ENCODE measurements at regions not wholly inside any gene's neighbourhood (a gene's known extent, or its start where the extent isn't known, plus 50 kb on each side); places are given as distances from the start of the nearest gene placed in this dataset.

DNA sequence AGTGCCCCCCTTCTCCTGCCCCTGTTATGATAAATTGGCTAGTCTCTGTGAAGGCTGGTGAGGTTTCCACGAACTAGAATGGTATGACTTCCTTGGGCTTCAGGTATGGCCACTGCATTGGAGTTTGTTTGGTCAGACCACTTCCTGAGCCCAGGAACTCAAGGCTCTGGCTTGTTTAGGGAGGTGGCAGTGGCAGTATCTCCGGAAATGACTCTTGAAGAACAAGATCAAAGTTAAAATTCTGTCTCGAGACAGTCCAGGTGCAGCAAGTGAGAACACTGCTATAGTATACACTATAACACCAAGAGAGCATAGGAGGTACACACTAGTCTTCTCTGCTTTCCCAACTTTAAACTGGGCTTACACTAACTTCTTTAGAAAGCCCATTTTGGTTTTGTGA is 309.1 kb downstream of the KLF12 start:
- H3K4me3 Mint-ChIP-seq, result peak overlapping the region in 2 of 3 donors; percentile 10 to 12
- peak in 1 of 35 experiments; percentile 26 for DNase-seq
- POLR2A ChIA-PET, result interaction anchor here in 1 of 2 donors (0.6 kb wide), 1 partner anchor 36 kb away, joined by 4 read pairs; no protein-coding TSS in a partner anchor

DNA sequence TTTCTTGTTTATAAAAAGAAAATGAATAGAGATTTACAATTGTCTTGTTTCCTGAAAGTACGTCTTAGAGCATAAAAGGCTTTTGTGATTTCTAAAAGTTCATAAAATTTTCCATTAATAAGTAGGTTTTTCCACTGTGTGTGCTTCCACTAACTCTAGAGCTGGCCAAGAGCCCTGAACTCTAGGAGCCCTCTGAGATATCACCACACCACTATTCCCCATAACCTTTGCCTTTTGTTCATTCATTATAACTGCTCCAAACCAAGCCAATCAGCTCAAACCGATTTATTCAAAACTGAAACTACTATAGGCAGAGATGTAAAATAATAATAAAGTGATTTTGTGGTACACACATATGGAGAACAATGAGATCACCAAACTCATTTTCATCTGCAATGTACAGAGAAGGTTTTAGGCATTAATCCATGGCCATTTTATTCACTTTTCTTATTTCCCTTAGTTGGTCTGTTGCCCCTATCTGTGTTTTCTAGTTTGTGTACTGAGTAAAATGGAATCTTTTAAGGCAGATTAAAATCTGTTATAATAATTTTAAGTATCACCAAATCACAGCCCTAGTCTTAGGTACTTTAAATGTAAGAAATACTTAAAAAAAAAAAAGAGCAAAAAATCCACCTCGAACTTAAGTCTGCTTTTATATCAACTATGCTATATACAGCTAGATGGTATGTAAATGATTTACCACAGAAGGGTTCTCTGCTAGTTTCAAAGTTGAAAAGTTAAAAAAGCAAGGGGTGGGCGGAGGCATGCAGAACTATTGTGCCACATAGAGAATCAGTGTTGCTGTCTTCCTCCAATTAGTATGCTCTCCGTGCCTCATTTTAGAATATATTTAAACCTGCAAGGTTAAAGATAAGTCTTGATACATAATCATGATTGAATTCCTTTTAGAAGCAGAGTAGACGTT is 311.3 kb downstream of the KLF12 start:
- H3K9me3 ChIP-seq, result no peaks in the 10 kb centered on the region
- Mint-ChIP-seq H3K36me3 (peaks cover 36% of the 10 kb centered on the region), H3K4me1 (peaks cover 67 to 72% (median 71%) of the 10 kb centered on the region in 3 donors), H3K9me3 (no peaks in the 10 kb centered on the region), H3K27ac (peak overlapping the region; percentile 8), H3K4me3 (no peak overlapping the region), H3K27me3 (no peaks in the 10 kb centered on the region)
- WGBS (ENCODE audit: insufficient coverage), result 100% methylated on average over 1 of the region's 6 CpGs
- ATAC-seq (replicated peaks in 1 of 4) (no peak), DNase-seq (no peak)
- H3K27ac ChIP-seq (ENCODE audit: low read length), result no peak overlapping the region
- CTCF ChIA-PET, result no interaction called here
- H3K27me3 ChIP-seq (replicated peaks in 1 of 2; ENCODE audit: control insufficient read depth in 2 of 2, extremely low read depth in 1 of 2, insufficient read depth in 2 of 2, low read length in 1 of 2), result no peaks in the 10 kb centered on the region
- H3K36me3 ChIP-seq (ENCODE audit: control insufficient read depth in 2 of 2, extremely low read depth in 1 of 2, insufficient read depth in 1 of 2, low read length in 1 of 2), result peaks cover 0 to 12% of the 10 kb centered on the region in 2 donors
- POLR2A ChIA-PET, result interaction anchor here (0.6 kb wide), 2 partner anchors 52 to 630 kb away, joined by 3 to 4 read pairs; no protein-coding TSS in a partner anchor
- no peak overlapping the region for H3K4me3 ChIP-seq (ENCODE audit: control insufficient read depth in 1 of 2, extremely low read depth in 1 of 2, low read length in 1 of 2)
- peaks cover 2 to 11% of the 10 kb centered on the region in 2 experiments for H3K4me1 ChIP-seq (ENCODE audit: control insufficient read depth in 1 of 2, extremely low read depth in 1 of 2, insufficient read depth in 2 of 2, low read length in 2 of 2)

More for the DNA sequence above, 309.1 kb downstream of the KLF12 start:
- H3K27me3 ChIP-seq (replicated peaks in 1 of 2; ENCODE audit: control insufficient read depth in 2 of 2, extremely low read depth in 1 of 2, insufficient read depth in 2 of 2, low read length in 1 of 2), result no peaks in the 10 kb centered on the region
- 40% methylated on average over 1 of the region's 3 CpGs for WGBS (ENCODE audit: insufficient coverage)
- H3K27ac Mint-ChIP-seq, result peak overlapping the region; percentile 2 to 72
- no peaks in the 10 kb centered on the region for H3K9me3 Mint-ChIP-seq
- CTCF ChIA-PET, result interaction anchor here in 1 of 2 donors (1.1 kb wide), 1 partner anchor 21 kb away, joined by 3 read pairs; no protein-coding TSS in a partner anchor
- H3K36me3 Mint-ChIP-seq, result peaks cover 19% of the 10 kb centered on the region
- H3K4me1 ChIP-seq (ENCODE audit: control insufficient read depth in 1 of 2, extremely low read depth in 1 of 2, insufficient read depth in 2 of 2, low read length in 2 of 2), result peaks cover 2 to 11% of the 10 kb centered on the region in 2 experiments
- peaks cover 74 to 76% (median 75%) of the 10 kb centered on the region in 3 donors for H3K4me1 Mint-ChIP-seq
- H3K36me3 ChIP-seq (ENCODE audit: control insufficient read depth in 2 of 2, extremely low read depth in 1 of 2, insufficient read depth in 1 of 2, low read length in 1 of 2), result no peaks in the 10 kb centered on the region
- ATAC-seq (replicated peaks in 1 of 4), result peak; percentile 37 to 86 (median 68)
- no peak overlapping the region for H3K4me3 ChIP-seq (ENCODE audit: control insufficient read depth in 1 of 2, extremely low read depth in 1 of 2, low read length in 1 of 2)
- H3K27ac ChIP-seq (ENCODE audit: low read length), result no peak overlapping the region
- no peaks in the 10 kb centered on the region for H3K9me3 ChIP-seq
- no peaks in the 10 kb centered on the region for H3K27me3 Mint-ChIP-seq

DNA sequence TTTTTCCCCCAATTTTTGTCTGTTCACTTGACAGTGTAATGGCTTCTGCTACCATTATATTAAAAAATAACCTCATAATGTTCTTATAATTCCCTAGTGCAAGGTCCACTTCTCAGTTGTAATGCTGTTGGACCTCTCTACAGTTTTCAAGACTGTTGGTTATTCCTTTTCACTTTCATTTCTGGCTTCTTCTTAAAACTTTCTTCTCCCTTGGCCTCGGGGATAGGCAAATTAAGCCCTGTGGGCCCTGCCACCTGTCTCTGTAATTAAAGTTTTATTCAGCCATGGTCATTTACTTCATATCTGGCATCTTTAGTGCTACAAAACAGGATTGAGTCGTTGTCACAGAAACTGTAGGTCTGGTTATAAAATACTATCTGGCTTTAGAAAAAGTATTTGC is 313.5 kb downstream of the KLF12 start:
- peak overlapping the region in 1 of 2 donors; percentile 64 for H3K27ac Mint-ChIP-seq
- 83% methylated on average over 1 of the region's 2 CpGs for WGBS (ENCODE audit: insufficient coverage)
- no peak for DNase-seq
- CTCF ChIA-PET, result no interaction called here
- peaks cover 35% of the 10 kb centered on the region for H3K36me3 Mint-ChIP-seq
- H3K36me3 ChIP-seq (ENCODE audit: control insufficient read depth in 2 of 2, extremely low read depth in 1 of 2, insufficient read depth in 1 of 2, low read length in 1 of 2), result peaks cover 0 to 12% of the 10 kb centered on the region in 2 donors
- H3K27me3 ChIP-seq (replicated peaks in 1 of 2; ENCODE audit: control insufficient read depth in 2 of 2, extremely low read depth in 1 of 2, insufficient read depth in 2 of 2, low read length in 1 of 2), result no peaks in the 10 kb centered on the region
- no peak overlapping the region for H3K4me3 Mint-ChIP-seq
- H3K4me1 Mint-ChIP-seq, result peaks cover 56 to 69% (median 59%) of the 10 kb centered on the region in 3 donors
- no peaks in the 10 kb centered on the region for H3K27me3 Mint-ChIP-seq
- no peaks in the 10 kb centered on the region for H3K9me3 ChIP-seq
- POLR2A ChIA-PET, result no interaction called here
- no peak for ATAC-seq (replicated peaks in 1 of 4)
- no peak overlapping the region for H3K27ac ChIP-seq (ENCODE audit: low read length)
- no peaks in the 10 kb centered on the region for H3K9me3 Mint-ChIP-seq
- H3K4me1 ChIP-seq (ENCODE audit: control insufficient read depth in 1 of 2, extremely low read depth in 1 of 2, insufficient read depth in 2 of 2, low read length in 2 of 2), result peaks cover under 1 to 7% of the 10 kb centered on the region in 2 experiments
- H3K4me3 ChIP-seq (ENCODE audit: control insufficient read depth in 1 of 2, extremely low read depth in 1 of 2, low read length in 1 of 2), result no peak overlapping the region

DNA sequence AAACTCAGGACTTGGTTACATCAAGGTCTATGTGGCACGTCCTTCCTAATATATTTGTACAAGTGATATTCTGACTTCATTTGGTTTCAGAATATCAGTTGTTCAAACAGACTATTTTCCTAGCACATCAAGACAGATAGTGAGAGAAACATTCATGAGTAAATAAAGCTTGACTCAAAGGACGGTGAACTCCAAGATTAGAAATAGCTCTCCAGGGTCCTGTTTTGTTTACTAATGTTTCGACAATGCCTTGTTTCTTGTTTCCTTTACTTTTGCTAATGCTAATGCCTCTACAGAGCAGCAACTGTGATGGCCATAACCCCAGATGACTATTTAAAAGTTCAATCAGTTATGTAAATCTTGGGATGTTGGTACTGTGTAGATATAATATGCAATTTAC is 313.9 kb downstream of the KLF12 start:
- ATAC-seq (replicated peaks in 1 of 4), result no peak
- WGBS (ENCODE audit: insufficient coverage), result no CpG with 5 or more reads among the region's 3 CpGs
- ChIA-PET CTCF (interaction anchor here in 1 of 2 donors (0.5 kb wide), 1 partner anchor 56 kb away, joined by 3 read pairs; no protein-coding TSS in a partner anchor), POLR2A (interaction anchor here in 1 of 2 donors (0.6 kb wide), 1 partner anchor 379 kb away, joined by 5 read pairs; no protein-coding TSS in a partner anchor)
- Mint-ChIP-seq H3K36me3 (peaks cover 33% of the 10 kb centered on the region), H3K4me1 (peaks cover 56 to 67% (median 58%) of the 10 kb centered on the region in 3 donors), H3K27me3 (no peaks in the 10 kb centered on the region), H3K4me3 (no peak overlapping the region), H3K9me3 (no peaks in the 10 kb centered on the region), H3K27ac (peak overlapping the region; percentile 16 to 48)
- Histone ChIP-seq H3K27me3 (replicated peaks in 1 of 2; ENCODE audit: control insufficient read depth in 2 of 2, extremely low read depth in 1 of 2, insufficient read depth in 2 of 2, low read length in 1 of 2) (no peaks in the 10 kb centered on the region), H3K27ac (ENCODE audit: low read length) (no peak overlapping the region), H3K9me3 (no peaks in the 10 kb centered on the region), H3K36me3 (ENCODE audit: control insufficient read depth in 2 of 2, extremely low read depth in 1 of 2, insufficient read depth in 1 of 2, low read length in 1 of 2) (peaks cover 0 to 12% of the 10 kb centered on the region in 2 donors), H3K4me1 (ENCODE audit: control insufficient read depth in 1 of 2, extremely low read depth in 1 of 2, insufficient read depth in 2 of 2, low read length in 2 of 2) (peaks cover 0 to 4% of the 10 kb centered on the region in 2 experiments), H3K4me3 (ENCODE audit: control insufficient read depth in 1 of 2, extremely low read depth in 1 of 2, low read length in 1 of 2) (no peak overlapping the region)
- no peak for DNase-seq

DNA sequence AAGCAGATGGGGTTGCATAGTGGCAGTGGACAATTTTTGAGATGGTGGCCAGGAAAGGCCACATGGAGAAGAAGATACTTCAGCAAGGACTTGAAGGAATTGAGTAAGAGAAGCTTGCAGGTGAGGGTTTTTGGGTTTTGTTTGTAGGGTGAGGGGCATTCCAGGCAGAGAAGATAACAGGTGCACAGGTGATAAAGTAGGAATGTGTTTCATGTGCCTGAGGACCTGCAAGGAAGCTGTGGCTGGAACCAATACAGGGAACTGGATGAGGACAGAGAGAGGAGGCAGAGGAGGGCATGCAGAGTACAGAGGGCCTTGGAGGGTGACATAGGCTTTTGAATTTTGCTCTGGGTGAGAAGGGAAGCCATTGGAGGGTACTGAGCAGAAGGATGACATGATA is 314.5 kb downstream of the KLF12 start:
- Mint-ChIP-seq H3K9me3 (no peaks in the 10 kb centered on the region), H3K27me3 (no peaks in the 10 kb centered on the region), H3K4me3 (no peak overlapping the region), H3K27ac (peak overlapping the region; percentile 48 to 76), H3K36me3 (peaks cover 30% of the 10 kb centered on the region), H3K4me1 (peaks cover 55 to 65% (median 58%) of the 10 kb centered on the region in 3 donors)
- DNase-seq (no peak), ATAC-seq (replicated peaks in 1 of 4) (no peak)
- ChIA-PET POLR2A (interaction anchor here in 1 of 2 donors (0.6 kb wide), 1 partner anchor 380 kb away, joined by 5 read pairs; no protein-coding TSS in a partner anchor), CTCF (interaction anchor here in 1 of 2 donors (0.5 kb wide), 1 partner anchor 56 kb away, joined by 3 read pairs; no protein-coding TSS in a partner anchor)
- no peaks in the 10 kb centered on the region for H3K9me3 ChIP-seq
- no peaks in the 10 kb centered on the region for H3K27me3 ChIP-seq (replicated peaks in 1 of 2; ENCODE audit: control insufficient read depth in 2 of 2, extremely low read depth in 1 of 2, insufficient read depth in 2 of 2, low read length in 1 of 2)
- no peaks in the 10 kb centered on the region for H3K4me1 ChIP-seq (ENCODE audit: control insufficient read depth in 1 of 2, extremely low read depth in 1 of 2, insufficient read depth in 2 of 2, low read length in 2 of 2)
- H3K4me3 ChIP-seq (ENCODE audit: control insufficient read depth in 1 of 2, extremely low read depth in 1 of 2, low read length in 1 of 2), result no peak overlapping the region
- H3K27ac ChIP-seq (ENCODE audit: low read length), result no peak overlapping the region
- peaks cover 0 to 15% of the 10 kb centered on the region in 2 donors for H3K36me3 ChIP-seq (ENCODE audit: control insufficient read depth in 2 of 2, extremely low read depth in 1 of 2, insufficient read depth in 1 of 2, low read length in 1 of 2)

DNA sequence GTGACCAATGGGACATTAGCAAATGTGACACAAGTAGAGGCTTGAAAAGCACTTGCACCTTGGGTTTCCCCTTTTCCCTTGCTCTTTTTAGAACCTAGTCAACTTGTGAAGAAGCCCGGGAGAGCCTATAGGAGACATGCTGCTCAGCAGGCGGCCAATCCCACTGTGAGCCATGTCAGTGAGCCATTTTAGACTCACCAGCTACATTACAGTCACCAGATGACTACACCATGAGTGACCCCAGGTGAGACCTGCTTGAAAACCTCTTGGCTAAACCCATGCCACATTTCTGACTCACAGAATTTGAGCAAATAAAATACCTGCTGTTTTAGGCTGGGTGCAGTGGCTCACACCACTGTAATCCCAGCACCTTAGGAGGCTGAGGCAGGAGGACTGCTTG is 317.5 kb downstream of the KLF12 start:
- ChIA-PET CTCF (interaction anchor here in 1 of 2 donors (0.6 kb wide), 1 partner anchor 1673 kb away, joined by 3 read pairs; no protein-coding TSS in a partner anchor), POLR2A (interaction anchor here in 1 of 2 donors (0.6 kb wide), 1 partner anchor 436 kb away, joined by 3 read pairs; no protein-coding TSS in a partner anchor)
- WGBS (ENCODE audit: insufficient coverage), result 94% methylated on average over 2 of the region's 2 CpGs
- peaks cover 0 to 29% of the 10 kb centered on the region in 2 donors for H3K36me3 ChIP-seq (ENCODE audit: control insufficient read depth in 2 of 2, extremely low read depth in 1 of 2, insufficient read depth in 1 of 2, low read length in 1 of 2)
- peaks cover 44% of the 10 kb centered on the region for H3K36me3 Mint-ChIP-seq
- peaks cover 41 to 55% (median 45%) of the 10 kb centered on the region in 3 donors for H3K4me1 Mint-ChIP-seq
- DNase-seq (no peak), ATAC-seq (replicated peaks in 1 of 4) (no peak)
- no peaks in the 10 kb centered on the region for H3K4me1 ChIP-seq (ENCODE audit: control insufficient read depth in 1 of 2, extremely low read depth in 1 of 2, insufficient read depth in 2 of 2, low read length in 2 of 2)
- no peak overlapping the region for H3K27ac ChIP-seq (ENCODE audit: low read length)
- H3K27ac Mint-ChIP-seq, result no peak overlapping the region
- no peaks in the 10 kb centered on the region for H3K9me3 Mint-ChIP-seq
- H3K27me3 Mint-ChIP-seq, result no peaks in the 10 kb centered on the region
- H3K27me3 ChIP-seq (replicated peaks in 1 of 2; ENCODE audit: control insufficient read depth in 2 of 2, extremely low read depth in 1 of 2, insufficient read depth in 2 of 2, low read length in 1 of 2), result no peaks in the 10 kb centered on the region
- no peak overlapping the region for H3K4me3 Mint-ChIP-seq
- H3K4me3 ChIP-seq (ENCODE audit: control insufficient read depth in 1 of 2, extremely low read depth in 1 of 2, low read length in 1 of 2), result no peak overlapping the region
- no peaks in the 10 kb centered on the region for H3K9me3 ChIP-seq

Measured in T-cell (primary cell).